ENCODE measurements at regions not wholly inside any gene's neighbourhood (a gene's known extent, or its start where the extent isn't known, plus 50 kb on each side); places are given as distances from the start of the nearest gene placed in this dataset.
"Not testable (repeated sequence)": the region's sequence is repeated elsewhere in the genome, so short reads cannot be mapped to it uniquely, and the experiment has no call there.

DNA sequence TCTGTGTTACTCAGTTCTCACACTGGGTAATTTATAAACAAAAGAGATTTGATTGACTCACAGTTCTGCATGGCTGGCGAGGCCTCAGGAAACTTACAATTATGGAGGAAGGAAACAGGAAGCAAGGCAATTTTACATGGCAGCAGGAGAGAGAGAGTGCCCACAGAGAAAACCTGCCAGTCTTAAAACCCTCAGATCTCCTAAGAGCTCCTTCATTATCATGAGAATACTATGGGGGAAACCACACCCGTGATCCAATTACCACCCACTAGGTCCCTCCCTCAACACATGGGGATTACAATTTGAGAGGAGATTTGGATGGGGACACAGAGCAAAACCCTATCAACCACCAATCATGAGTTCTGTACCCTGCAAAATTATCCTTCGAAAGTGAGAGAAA lies 1180.8 kb downstream of the JRKL start:
- no peak overlapping the region for H3K27ac ChIP-seq (ENCODE audit: low read depth, low read length)

DNA sequence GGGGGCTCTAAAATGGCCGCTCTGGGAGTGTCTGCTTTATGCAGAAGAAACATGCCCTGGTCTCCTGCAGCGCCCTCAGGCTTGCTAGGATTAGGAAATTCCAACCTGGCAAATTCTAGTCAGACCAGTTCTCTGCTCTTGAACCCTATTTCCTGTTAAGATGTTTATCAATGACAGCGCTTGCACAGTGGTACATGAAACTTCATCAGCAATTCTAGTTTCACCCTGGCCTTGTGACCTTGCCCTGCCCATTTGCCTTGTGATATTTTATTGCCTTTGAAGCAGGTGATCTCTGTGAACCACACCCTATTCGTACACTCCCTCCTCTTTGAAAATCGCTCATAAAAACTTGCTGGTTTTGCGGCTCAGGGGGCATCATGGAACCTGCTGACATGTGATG lies 1184.0 kb downstream of the JRKL start:
- H3K4me3 ChIP-seq (ENCODE audit: insufficient read depth, low read length, poor library complexity, severe bottlenecking); H3F3A ChIP-seq (ENCODE audit: insufficient read depth); H3K9ac ChIP-seq (ENCODE audit: low read length); H3K4me2 ChIP-seq (ENCODE audit: low read depth, low read length, poor library complexity, severe bottlenecking); H3K36me3 ChIP-seq (ENCODE audit: low read length); H2AFZ ChIP-seq (ENCODE audit: low read depth, low read length, severe bottlenecking); H3K9me3 ChIP-seq (ENCODE audit: insufficient read depth, low read length); H3K27me3 ChIP-seq (ENCODE audit: low read length); H4K20me1 ChIP-seq (ENCODE audit: low read depth, low read length); H3K9me2 ChIP-seq (replicated peaks; ENCODE audit: insufficient read depth, low read length); H3K79me2 ChIP-seq (ENCODE audit: insufficient read depth, low read length); H3K27ac ChIP-seq (ENCODE audit: low read depth, low read length): not testable (repeated sequence)

More for the DNA sequence above, 1180.8 kb downstream of the JRKL start:
- Histone ChIP-seq H3K27me3 (ENCODE audit: low read length) (no peaks in the 10 kb centered on the region), H2AFZ (ENCODE audit: low read depth, low read length, severe bottlenecking) (no peak overlapping the region), H3K4me2 (ENCODE audit: low read depth, low read length, poor library complexity, severe bottlenecking) (no peak overlapping the region), H3F3A (ENCODE audit: insufficient read depth) (no peaks in the 10 kb centered on the region), H3K9me2 (replicated peaks; ENCODE audit: insufficient read depth, low read length) (no peaks in the 10 kb centered on the region), H3K36me3 (ENCODE audit: low read length) (no peaks in the 10 kb centered on the region), H4K20me1 (ENCODE audit: low read depth, low read length) (no peaks in the 10 kb centered on the region), H3K4me3 (ENCODE audit: insufficient read depth, low read length, poor library complexity, severe bottlenecking) (no peak overlapping the region), H3K9ac (ENCODE audit: low read length) (no peak overlapping the region), H3K9me3 (ENCODE audit: insufficient read depth, low read length) (no peaks in the 10 kb centered on the region), H3K79me2 (ENCODE audit: insufficient read depth, low read length) (no peaks in the 10 kb centered on the region)
- no peak for TF ChIP-seq EZH2phosphoT487 (conservative IDR thresholded peaks at IDR 0.05; ENCODE audit: low read length)
- TF ChIP-seq, protein P1, sequence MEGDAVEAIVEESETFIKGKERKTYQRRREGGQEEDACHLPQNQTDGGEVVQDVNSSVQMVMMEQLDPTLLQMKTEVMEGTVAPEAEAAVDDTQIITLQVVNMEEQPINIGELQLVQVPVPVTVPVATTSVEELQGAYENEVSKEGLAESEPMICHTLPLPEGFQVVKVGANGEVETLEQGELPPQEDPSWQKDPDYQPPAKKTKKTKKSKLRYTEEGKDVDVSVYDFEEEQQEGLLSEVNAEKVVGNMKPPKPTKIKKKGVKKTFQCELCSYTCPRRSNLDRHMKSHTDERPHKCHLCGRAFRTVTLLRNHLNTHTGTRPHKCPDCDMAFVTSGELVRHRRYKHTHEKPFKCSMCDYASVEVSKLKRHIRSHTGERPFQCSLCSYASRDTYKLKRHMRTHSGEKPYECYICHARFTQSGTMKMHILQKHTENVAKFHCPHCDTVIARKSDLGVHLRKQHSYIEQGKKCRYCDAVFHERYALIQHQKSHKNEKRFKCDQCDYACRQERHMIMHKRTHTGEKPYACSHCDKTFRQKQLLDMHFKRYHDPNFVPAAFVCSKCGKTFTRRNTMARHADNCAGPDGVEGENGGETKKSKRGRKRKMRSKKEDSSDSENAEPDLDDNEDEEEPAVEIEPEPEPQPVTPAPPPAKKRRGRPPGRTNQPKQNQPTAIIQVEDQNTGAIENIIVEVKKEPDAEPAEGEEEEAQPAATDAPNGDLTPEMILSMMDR (IDR thresholded peaks at IDR 0.05; ENCODE audit: insufficient read depth, low read length, poor library complexity, severe bottlenecking): no peak

DNA sequence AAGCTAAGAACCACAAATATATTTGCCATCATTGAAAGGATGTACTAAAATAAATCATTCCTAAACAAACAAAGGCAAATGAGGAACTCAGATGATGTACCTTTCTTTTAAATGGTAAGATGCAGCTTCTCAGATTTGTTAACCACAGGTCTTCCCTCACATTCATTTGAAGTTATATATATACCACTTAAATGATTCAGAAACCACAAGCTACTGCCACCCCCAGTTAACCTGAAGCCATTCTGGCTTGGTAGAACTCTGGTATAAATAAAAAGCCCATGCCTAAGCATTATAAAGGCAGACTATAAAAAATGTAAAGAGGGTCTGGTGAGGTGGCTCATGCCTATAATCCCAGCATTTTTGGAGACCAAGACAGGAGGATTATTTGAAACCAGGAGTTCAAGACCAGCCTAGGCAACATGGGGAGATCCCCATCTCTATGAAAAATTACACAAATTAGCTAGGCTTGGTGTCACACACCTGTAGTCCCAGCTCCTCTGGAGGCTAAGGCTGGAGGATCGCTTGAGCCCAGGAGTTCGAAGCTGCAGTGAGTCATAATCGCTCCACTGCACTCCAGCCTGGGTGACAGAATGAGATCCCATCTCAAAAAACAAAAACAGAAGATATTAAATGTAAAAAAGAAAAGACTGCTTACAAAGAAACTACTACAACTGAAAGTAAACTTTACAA lies 1185.3 kb downstream of the JRKL start:
- no peak overlapping the region for H3K9ac ChIP-seq (ENCODE audit: low read length)
- no peaks in the 10 kb centered on the region for H3K79me2 ChIP-seq (ENCODE audit: insufficient read depth, low read length)
- no peaks in the 10 kb centered on the region for H4K20me1 ChIP-seq (ENCODE audit: low read depth, low read length)
- H3K27ac ChIP-seq (ENCODE audit: low read depth, low read length): no peak overlapping the region
- H3K4me2 ChIP-seq (ENCODE audit: low read depth, low read length, poor library complexity, severe bottlenecking): no peak overlapping the region
- H3K27me3 ChIP-seq (ENCODE audit: low read length): no peaks in the 10 kb centered on the region
- TF ChIP-seq, protein P1 (IDR thresholded peaks at IDR 0.05; ENCODE audit: insufficient read depth, low read length, poor library complexity, severe bottlenecking): no peak
- no peak for TF ChIP-seq EZH2phosphoT487 (conservative IDR thresholded peaks at IDR 0.05; ENCODE audit: low read length)
- no peaks in the 10 kb centered on the region for H3K36me3 ChIP-seq (ENCODE audit: low read length)
- no peaks in the 10 kb centered on the region for H3K9me2 ChIP-seq (replicated peaks; ENCODE audit: insufficient read depth, low read length)
- H3F3A ChIP-seq (ENCODE audit: insufficient read depth): no peaks in the 10 kb centered on the region
- H3K4me3 ChIP-seq (ENCODE audit: insufficient read depth, low read length, poor library complexity, severe bottlenecking): no peak overlapping the region
- H3K9me3 ChIP-seq (ENCODE audit: insufficient read depth, low read length): no peaks in the 10 kb centered on the region
- H2AFZ ChIP-seq (ENCODE audit: low read depth, low read length, severe bottlenecking): no peak overlapping the region

DNA sequence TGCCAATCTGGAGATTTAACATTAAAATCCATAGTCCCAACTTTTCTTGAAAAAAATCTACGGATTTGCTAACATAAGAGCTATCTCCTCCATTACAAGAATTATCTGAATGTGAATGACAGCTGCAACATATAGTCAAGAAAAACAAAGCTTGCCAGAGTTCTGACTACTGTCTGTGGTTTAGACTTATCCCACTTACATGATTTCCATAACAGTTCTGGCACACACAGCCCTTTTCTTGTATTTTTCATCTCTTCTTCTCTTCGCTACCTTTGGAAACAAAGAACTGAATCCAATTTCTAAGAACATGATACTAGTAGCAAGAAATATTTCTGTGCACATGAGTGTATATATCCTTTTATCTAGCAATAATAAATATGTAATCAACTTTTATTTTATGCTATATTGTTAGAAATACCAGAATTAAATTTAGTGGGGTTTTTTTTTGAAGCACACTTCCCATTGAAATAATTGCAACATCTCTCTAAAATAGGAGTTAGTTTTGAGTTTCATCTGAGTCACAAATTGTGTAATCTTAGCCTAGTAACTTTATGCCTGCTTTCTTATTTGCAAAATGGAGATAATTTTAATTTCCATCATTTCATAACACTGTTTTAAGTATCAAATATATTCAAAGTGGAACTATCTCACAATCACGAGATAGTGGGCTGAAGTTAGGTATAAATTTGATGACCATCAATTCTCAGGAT lies 1217.6 kb downstream of the JRKL start:
- no peak overlapping the region for H3K4me2 ChIP-seq (ENCODE audit: low read depth, low read length, poor library complexity, severe bottlenecking)
- no peak overlapping the region for H3K4me3 ChIP-seq (ENCODE audit: insufficient read depth, low read length, poor library complexity, severe bottlenecking)
- TF ChIP-seq, protein P1 (IDR thresholded peaks at IDR 0.05; ENCODE audit: insufficient read depth, low read length, poor library complexity, severe bottlenecking): no peak
- TF ChIP-seq EZH2phosphoT487 (conservative IDR thresholded peaks at IDR 0.05; ENCODE audit: low read length): no peak
- no peak overlapping the region for H3K27ac ChIP-seq (ENCODE audit: low read depth, low read length)
- no peaks in the 10 kb centered on the region for H3K9me3 ChIP-seq (ENCODE audit: insufficient read depth, low read length)
- no peaks in the 10 kb centered on the region for H3K79me2 ChIP-seq (ENCODE audit: insufficient read depth, low read length)
- H3K9ac ChIP-seq (ENCODE audit: low read length): no peak overlapping the region
- no peaks in the 10 kb centered on the region for H4K20me1 ChIP-seq (ENCODE audit: low read depth, low read length)
- no peaks in the 10 kb centered on the region for H3K9me2 ChIP-seq (replicated peaks; ENCODE audit: insufficient read depth, low read length)
- H3K27me3 ChIP-seq (ENCODE audit: low read length): no peaks in the 10 kb centered on the region
- H3F3A ChIP-seq (ENCODE audit: insufficient read depth): no peaks in the 10 kb centered on the region
- no peaks in the 10 kb centered on the region for H3K36me3 ChIP-seq (ENCODE audit: low read length)
- no peak overlapping the region for H2AFZ ChIP-seq (ENCODE audit: low read depth, low read length, severe bottlenecking)
